H1 (cell line): ENCODE measurements at regions not wholly inside any gene's neighbourhood (a gene's known extent, or its start where the extent isn't known, plus 50 kb on each side); places are given as distances from the start of the nearest gene placed in this dataset.

Experiments
- CTCF ChIA-PET: fragments of 300-600 bp; sonication (Branson Sonifier 250); formaldehyde crosslinking; loops from one replicate; lab custom pipeline; 2021; ENCODE audit not compliant: partially characterized antibody; lab: Charles Lee
- POLR2A ChIA-PET: fragments of 300-600 bp; sonication (Branson Sonifier 250); formaldehyde crosslinking; loops from one replicate; lab custom pipeline; 2021; ENCODE audit warnings: inconsistent platforms; ENCODE audit not compliant: partially characterized antibody; lab: Charles Lee
- DNase-seq, 2 experiments: peaks; one replicate each; pipeline versions ENCODE4 v3.0.0 to v3.0.0-alpha.2; 2010 to 2022; ENCODE audit warnings: low spot score in 2 of 2, low read depth in 1 of 2, mixed read lengths in 1 of 2
- FAIRE-seq: peaks from 2 replicates; lab custom pipeline; 2011; peaks lifted over from hg19 to GRCh38; lab: Jason Lieb, UNC
- H2AFZ ChIP-seq: 2 replicates; pipeline ENCODE4 v1.8.1; 2012; ENCODE audit warnings: low read length, inconsistent platforms
- H2AK5ac ChIP-seq: 2 replicates; pipeline ENCODE4 v1.6.1; 2013; ENCODE audit warnings: low read depth, low read length
- H2BK120ac ChIP-seq: replicated peaks from 2 replicates; pipeline ENCODE3; 2013; ENCODE audit warnings: low read depth, low read length, inconsistent platforms
- H2BK12ac ChIP-seq: 2 replicates; pipeline ENCODE4 v1.6.1; 2013; ENCODE audit warnings: low read depth, low read length
- H2BK15ac ChIP-seq: 2 replicates; pipeline ENCODE4 v1.6.1; 2013; ENCODE audit warnings: low read length
- H2BK20ac ChIP-seq: 2 replicates; pipeline ENCODE4 v1.6.1; 2013; ENCODE audit warnings: low read length
- H2BK5ac ChIP-seq: 2 replicates; pipeline ENCODE4 v1.6.1; 2013; ENCODE audit warnings: low read depth, low read length
- H3K14ac ChIP-seq: 2 replicates; pipeline ENCODE4 v1.6.1; 2013; ENCODE audit warnings: inconsistent platforms; ENCODE audit not compliant: insufficient read length
- H3K18ac ChIP-seq: 2 replicates; pipeline ENCODE4 v1.6.1; 2013; ENCODE audit warnings: low read length; ENCODE audit errors: extremely low read depth
- H3K23ac ChIP-seq: 2 replicates; pipeline ENCODE4 v1.6.1; 2013; ENCODE audit warnings: inconsistent platforms; ENCODE audit not compliant: insufficient read length
- H3K23me2 ChIP-seq: 2 replicates; pipeline ENCODE4 v1.6.1; 2013; ENCODE audit warnings: low read depth, low read length
- H3K27ac ChIP-seq: 2 replicates; pipeline ENCODE4 v1.6.1; 2011; ENCODE audit warnings: low read depth, low read length, inconsistent platforms
- H3K27me3 ChIP-seq, 4 experiments: replicated peaks in 1 of 4; 1 replicate in 1 of 4; 2 replicates in 3 of 4; pipeline versions ENCODE4 v1.6.1 to v1.8.1; 2011 to 2013; ENCODE audit warnings: low read length in 3 of 4, mild to moderate bottlenecking in 3 of 4, inconsistent platforms in 2 of 4, mixed read lengths in 2 of 4, moderate library complexity in 1 of 4; ENCODE audit not compliant: control insufficient read depth in 3 of 4, insufficient read depth in 3 of 4; ENCODE audit errors: extremely low read depth in 1 of 4
- H3K36me3 ChIP-seq, 4 experiments: 2 replicates each; pipeline versions ENCODE4 v1.6.1 to v1.8.1; 2011 to 2013; ENCODE audit warnings: mild to moderate bottlenecking in 4 of 4, low read length in 3 of 4, moderate library complexity in 2 of 4, control low read depth in 1 of 4, inconsistent platforms in 1 of 4; ENCODE audit not compliant: insufficient read depth in 4 of 4, control insufficient read depth in 2 of 4
- H3K4ac ChIP-seq: replicated peaks from 2 replicates; pipeline ENCODE3; 2013; ENCODE audit warnings: low read length, low read depth, mixed read lengths, inconsistent platforms; ENCODE audit not compliant: insufficient read length
- H3K4me1 ChIP-seq, 4 experiments: replicated peaks in 1 of 4; 1 replicate in 1 of 4; 2 replicates in 3 of 4; pipeline versions ENCODE4 v1.6.1 to v1.8.1; 2011 to 2013; ENCODE audit warnings: low read length in 3 of 4, inconsistent platforms in 2 of 4, mixed read lengths in 1 of 4; ENCODE audit not compliant: insufficient read depth in 4 of 4, control insufficient read depth in 3 of 4
- H3K4me2 ChIP-seq, 2 experiments: 2 replicates each; pipeline versions ENCODE4 v1.6.1 to v1.8.1; 2011 to 2013; ENCODE audit warnings: low read depth in 2 of 2, low read length in 2 of 2, control low read depth in 1 of 2, inconsistent platforms in 1 of 2, mild to moderate bottlenecking in 1 of 2; ENCODE audit not compliant: insufficient read depth in 1 of 2
- H3K4me3 ChIP-seq, 4 experiments: fragments of 200-600, 300-600 bp in 1 of 4; sonication (generic), shearing (Covaris generic), sonication (Bioruptor Twin) in 1 of 4; 2 replicates each; pipeline versions ENCODE4 v1.5.1 to v1.8.1; 2011 to 2016; ENCODE audit warnings: low read length in 4 of 4, low read depth in 3 of 4, control low read depth in 2 of 4, inconsistent platforms in 2 of 4, mild to moderate bottlenecking in 2 of 4, mixed read lengths in 1 of 4, moderate library complexity in 1 of 4; ENCODE audit not compliant: insufficient read depth in 2 of 4; ENCODE audit errors: extremely low read depth in 1 of 4
- H3K56ac ChIP-seq: replicated peaks from 2 replicates; pipeline ENCODE3; 2013; ENCODE audit warnings: low read depth, mild to moderate bottlenecking, mixed read lengths, low read length, inconsistent platforms; ENCODE audit not compliant: insufficient read length
- H3K79me1 ChIP-seq: 2 replicates; pipeline ENCODE4 v1.6.1; 2013; ENCODE audit warnings: low read depth, low read length, control low read depth
- H3K79me2 ChIP-seq, 2 experiments: 2 replicates each; pipeline versions ENCODE4 v1.6.1 to v1.8.1; 2012 to 2013; ENCODE audit warnings: low read length in 2 of 2, mild to moderate bottlenecking in 2 of 2, inconsistent platforms in 1 of 2; ENCODE audit not compliant: insufficient read depth in 2 of 2, control insufficient read depth in 1 of 2
- H3K9ac ChIP-seq, 4 experiments: replicated peaks in 1 of 4; 1 replicate in 1 of 4; 2 replicates in 3 of 4; pipeline versions ENCODE4 v1.6.1 to v1.8.1; 2011 to 2013; ENCODE audit warnings: low read depth in 3 of 4, low read length in 3 of 4, control low read depth in 2 of 4, mild to moderate bottlenecking in 2 of 4, moderate library complexity in 2 of 4, inconsistent platforms in 1 of 4; ENCODE audit errors: extremely low read depth in 1 of 4
- H3K9me3 ChIP-seq, 2 experiments: 2 replicates each; pipeline versions ENCODE4 v1.6.1 to v1.8.1; 2012 to 2013; ENCODE audit warnings: mild to moderate bottlenecking in 2 of 2, moderate library complexity in 2 of 2, control low read depth in 1 of 2, inconsistent platforms in 1 of 2, low read depth in 1 of 2, low read length in 1 of 2, mixed read lengths in 1 of 2; ENCODE audit not compliant: insufficient read depth in 2 of 2
- H4K20me1 ChIP-seq, 2 experiments: replicated peaks in 1 of 2; 2 replicates each; pipeline versions ENCODE3 to v1.8.1; 2011 to 2013; ENCODE audit warnings: inconsistent platforms in 2 of 2, low read length in 2 of 2, mild to moderate bottlenecking in 1 of 2; ENCODE audit not compliant: insufficient read depth in 2 of 2, control insufficient read depth in 1 of 2
- H4K5ac ChIP-seq: 2 replicates; pipeline ENCODE4 v1.6.1; 2013; ENCODE audit warnings: low read length, low read depth, mixed read lengths, inconsistent platforms; ENCODE audit not compliant: insufficient read length
- H4K8ac ChIP-seq: 2 replicates; pipeline ENCODE4 v1.8.0; 2013; ENCODE audit warnings: mild to moderate bottlenecking, moderate library complexity, low read length, inconsistent platforms; ENCODE audit not compliant: insufficient read depth; ENCODE audit errors: extremely low read depth
- H4K91ac ChIP-seq: replicated peaks from 2 replicates; pipeline ENCODE3; 2013; ENCODE audit warnings: low read length, mixed read lengths, inconsistent platforms; ENCODE audit not compliant: insufficient read length
- ASH2L ChIP-seq: fragments of 200-600, 300-600 bp; sonication (generic); IDR thresholded peaks from one replicate; pipeline ENCODE4 v1.7.1; 2017; ENCODE audit warnings: low read length
- BACH1 ChIP-seq: IDR thresholded peaks from 2 replicates; pipeline ENCODE4 v1.6.1; 2012; ENCODE audit warnings: low read length, improper control_type of control experiment
- BRCA1 ChIP-seq: IDR thresholded peaks from 2 replicates; pipeline ENCODE4 v1.6.1; 2012; ENCODE audit warnings: low read depth, low read length, improper control_type of control experiment
- CBX5 ChIP-seq: fragments of 300-800, 300-1000 bp; sonication (generic); IDR thresholded peaks from 2 replicates; pipeline ENCODE4 v1.7.1; 2016; ENCODE audit warnings: antibody characterized with exemption, low read length, low read depth
- FOSL1 ChIP-seq: IDR thresholded peaks from 2 replicates; pipeline ENCODE4 v1.6.1; 2011; ENCODE audit warnings: mild to moderate bottlenecking, low read depth, low read length, moderate library complexity; ENCODE audit not compliant: insufficient read depth
- HDAC2 ChIP-seq, 2 experiments: fragments of 300-600 bp in 1 of 2; sonication (generic) in 1 of 2; IDR thresholded peaks; 2 replicates each; pipeline ENCODE4 v1.6.1; 2011 to 2012; ENCODE audit warnings: low read depth in 2 of 2, low read length in 2 of 2, mild to moderate bottlenecking in 2 of 2, moderate library complexity in 2 of 2, borderline replicate concordance in 1 of 2, inconsistent platforms in 1 of 2
- JUN ChIP-seq: IDR thresholded peaks from 2 replicates; pipeline ENCODE4 v1.6.1; 2011; ENCODE audit warnings: low read depth, mild to moderate bottlenecking, improper control_type of control experiment, low read length
- NRF1 ChIP-seq: IDR thresholded peaks from 2 replicates; pipeline ENCODE4 v1.6.1; 2011; ENCODE audit warnings: mild to moderate bottlenecking, low read depth, low read length, improper control_type of control experiment
- RFX5 ChIP-seq: IDR thresholded peaks from 2 replicates; pipeline ENCODE4 v1.6.1; 2011; ENCODE audit warnings: low read depth, low read length, improper control_type of control experiment, borderline replicate concordance
- RXRA ChIP-seq: IDR thresholded peaks from 2 replicates; pipeline ENCODE4 v1.6.1; 2011; ENCODE audit warnings: low read depth, mild to moderate bottlenecking, low read length, moderate library complexity; ENCODE audit not compliant: insufficient read depth
- SAP30 ChIP-seq: fragments of 300-600 bp; sonication (generic); IDR thresholded peaks from 2 replicates; pipeline ENCODE4 v1.7.1; 2012; ENCODE audit warnings: low read length, moderate library complexity, mild to moderate bottlenecking, inconsistent platforms; ENCODE audit not compliant: insufficient read depth, insufficient replicate concordance
- SIN3A ChIP-seq, 2 experiments: IDR thresholded peaks in 1 of 2; conservative IDR thresholded peaks in 1 of 2; 2 replicates each; pipeline ENCODE4 v1.6.1; 2011 to 2012; ENCODE audit warnings: low read length in 2 of 2, improper control_type of control experiment in 1 of 2, low read depth in 1 of 2, mild to moderate bottlenecking in 1 of 2
- SRF ChIP-seq: IDR thresholded peaks from 2 replicates; pipeline ENCODE4 v1.6.1; 2011; ENCODE audit warnings: mild to moderate bottlenecking, low read depth, low read length, moderate library complexity
- SUZ12 ChIP-seq: fragments of 200-600 bp; sonication (generic); IDR thresholded peaks from 2 replicates; pipeline ENCODE4 v1.6.1; 2012; ENCODE audit warnings: mild to moderate bottlenecking, inconsistent platforms, low read length, moderate library complexity, mixed read lengths
- TBP ChIP-seq: IDR thresholded peaks from 2 replicates; pipeline ENCODE4 v1.6.1; 2011; ENCODE audit warnings: low read depth, low read length, improper control_type of control experiment
- YY1 ChIP-seq: IDR thresholded peaks from 2 replicates; pipeline ENCODE4 v1.6.1; 2011; ENCODE audit warnings: low read depth, mild to moderate bottlenecking, low read length
- ZNF274 ChIP-seq: IDR thresholded peaks from 2 replicates; pipeline ENCODE4 v1.7.0; 2012; ENCODE audit warnings: low read length, borderline replicate concordance; ENCODE audit errors: extremely low read depth

DNA sequence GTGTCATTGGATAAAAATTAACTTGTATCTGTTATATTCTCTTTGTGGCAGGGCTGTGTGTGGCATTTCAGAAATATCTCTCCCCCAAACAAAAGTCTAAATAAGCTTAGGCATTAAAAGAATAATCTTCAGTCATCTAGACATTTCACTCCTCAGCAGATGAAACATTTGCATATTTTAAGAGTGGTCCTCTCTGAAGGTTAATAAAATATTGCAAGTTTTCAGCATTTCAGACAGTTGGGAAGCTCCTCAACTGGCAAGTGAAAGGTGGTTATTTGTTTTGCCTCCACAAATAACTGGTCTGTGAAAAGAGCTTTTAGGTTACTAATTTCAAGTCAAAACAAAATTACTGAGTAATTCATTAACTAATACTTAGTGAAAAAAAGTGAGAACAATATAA, 462.6 kb downstream of the EPHA4 start:
- Histone ChIP-seq H2AK5ac (no peak overlapping the region), H3K36me3 (no peaks in the 10 kb centered on the region), H3K9ac (no peak overlapping the region), H3K4me1 (no peaks in the 10 kb centered on the region), H3K4me2 (no peak overlapping the region), H2BK15ac (no peak overlapping the region), H3K27ac (no peak overlapping the region), H4K8ac (no peak overlapping the region), H4K20me1 (no peaks in the 10 kb centered on the region), H2BK12ac (no peak overlapping the region), H3K23ac (no peak overlapping the region), H3K27me3 (no peaks in the 10 kb centered on the region), H2BK120ac (no peak overlapping the region), H3K4me3 (no peak overlapping the region), H4K91ac (no peak overlapping the region), H2AFZ (no peak overlapping the region), H3K56ac (no peak overlapping the region), H3K79me1 (no peaks in the 10 kb centered on the region), H3K14ac (no peak overlapping the region), H3K18ac (no peak overlapping the region), H2BK5ac (no peak overlapping the region), H3K9me3 (no peaks in the 10 kb centered on the region), H4K5ac (no peak overlapping the region), H3K79me2 (no peaks in the 10 kb centered on the region), H3K4ac (no peak overlapping the region), H2BK20ac (no peak overlapping the region), H3K23me2 (no peaks in the 10 kb centered on the region)
- FAIRE-seq: no peak
- CTCF ChIA-PET: interaction anchor here (1.4 to 2.0 kb wide), 2 partner anchors 9 to 11 kb away, joined by 3 to 4 read pairs; no protein-coding TSS in a partner anchor
- DNase-seq: no peak
- POLR2A ChIA-PET: no interaction called here
- TF ChIP-seq SIN3A (conservative IDR thresholded peaks at IDR 0.05 in 1 of 2, IDR thresholded peaks at IDR 0.05 in 1 of 2; ENCODE audit: low read depth in 1 of 2, low read length in 2 of 2): no peak
- no peak for TF ChIP-seq NRF1
- TF ChIP-seq SUZ12: no peak
- no peak for TF ChIP-seq ZNF274
- TF ChIP-seq BRCA1: no peak
- no peak for TF ChIP-seq RFX5
- TF ChIP-seq TBP: no peak
- TF ChIP-seq YY1: no peak
- no peak for TF ChIP-seq SAP30
- no peak for TF ChIP-seq ASH2L
- no peak for TF ChIP-seq CBX5
- TF ChIP-seq SRF: no peak
- TF ChIP-seq JUN: no peak
- no peak for TF ChIP-seq BACH1
- TF ChIP-seq RXRA: no peak
- TF ChIP-seq HDAC2 (IDR thresholded peaks at IDR 0.05; ENCODE audit: borderline replicate concordance in 1 of 2, low read depth in 2 of 2, low read length in 2 of 2): no peak
- TF ChIP-seq FOSL1: no peak
